GM10266 (cell line): ENCODE measurements at regions not wholly inside any gene's neighbourhood (a gene's known extent, or its start where the extent isn't known, plus 50 kb on each side); places are given as distances from the start of the nearest gene placed in this dataset.

ENCODE experiments used
- DNase-seq: peaks from one replicate; pipeline ENCODE4 v3.0.0; 2012; ENCODE audit errors: extremely low spot score
- CTCF ChIP-seq: IDR thresholded peaks from 2 replicates; pipeline ENCODE4 v1.5.1; 2012; ENCODE audit warnings: mild to moderate bottlenecking, low read depth; ENCODE audit not compliant: control insufficient read depth, insufficient read depth; ENCODE audit errors: missing control alignments

DNA sequence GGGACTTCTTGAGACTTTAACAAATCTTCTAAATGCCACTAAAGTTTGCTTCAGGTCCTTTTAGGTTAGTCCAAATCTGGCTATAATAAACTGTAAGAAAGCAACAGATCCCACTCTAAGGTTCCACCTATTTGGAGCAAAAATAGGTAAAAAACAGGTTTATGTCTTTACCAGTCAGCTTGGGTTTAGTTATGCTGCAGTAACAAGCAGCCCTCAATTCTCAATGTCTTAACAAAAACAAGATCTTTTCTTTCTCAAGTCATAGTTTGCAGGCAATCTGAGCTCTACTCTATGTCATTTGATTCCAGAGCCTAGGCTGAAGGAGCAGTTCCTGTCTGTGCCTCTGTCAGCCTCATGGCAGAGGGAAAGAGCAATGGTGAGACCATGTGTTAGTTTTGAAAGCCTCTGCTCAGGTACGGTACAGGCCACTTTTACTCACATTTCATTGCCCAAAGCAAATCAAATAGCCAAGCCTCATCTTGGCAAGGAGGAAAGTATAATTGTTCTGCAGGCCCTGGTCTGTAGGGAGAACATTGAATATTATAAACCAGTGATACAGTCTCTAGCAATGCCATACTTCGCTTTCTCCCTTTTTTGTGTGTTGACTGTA lies 108.6 kb downstream of the CD83 start:
- TF ChIP-seq CTCF, result no peak
- no peak for DNase-seq

- no peak for TF ChIP-seq CTCF
Observed at GRCh38 chr6:14228571-14228970, 111.0 kb downstream of the CD83 start.

GRCh38 chr6:14231071-14231483 lies 113.5 kb downstream of the CD83 start:
- TF ChIP-seq CTCF, result no peak
- no peak for DNase-seq

More at GRCh38 chr6:14228571-14228970, 111.0 kb downstream of the CD83 start:
- no peak for DNase-seq

- no peak for TF ChIP-seq CTCF
- DNase-seq, result no peak
Observed at GRCh38 chr6:14231501-14232280, 114.1 kb downstream of the CD83 start.

- DNase-seq, result no peak
Observed at GRCh38 chr6:14232889-14233288, 115.3 kb downstream of the CD83 start.

GRCh38 chr6:14235653-14236356 lies 118.2 kb downstream of the CD83 start:
- DNase-seq, result no peak
- no peak for TF ChIP-seq CTCF

More at GRCh38 chr6:14232889-14233288, 115.3 kb downstream of the CD83 start:
- no peak for TF ChIP-seq CTCF
